B cell (primary cell): ENCODE measurements at regions not wholly inside any gene's neighbourhood (a gene's known extent, or its start where the extent isn't known, plus 50 kb on each side); places are given as distances from the start of the nearest gene placed in this dataset.

Experiments
- CTCF ChIP-seq: fragments of 200-600 bp; IDR thresholded peaks from one replicate; pipeline ENCODE4 v1.8.0; 2022; ENCODE audit warnings: antibody characterized with exemption, mild to moderate bottlenecking
- EZH2 ChIP-seq: IDR thresholded peaks from 2 replicates; pipeline ENCODE4 v1.6.1; 2012; ENCODE audit warnings: borderline replicate concordance, low read depth, mild to moderate bottlenecking, moderate library complexity, low read length; ENCODE audit not compliant: insufficient read depth, poor library complexity, severe bottlenecking

DNA sequence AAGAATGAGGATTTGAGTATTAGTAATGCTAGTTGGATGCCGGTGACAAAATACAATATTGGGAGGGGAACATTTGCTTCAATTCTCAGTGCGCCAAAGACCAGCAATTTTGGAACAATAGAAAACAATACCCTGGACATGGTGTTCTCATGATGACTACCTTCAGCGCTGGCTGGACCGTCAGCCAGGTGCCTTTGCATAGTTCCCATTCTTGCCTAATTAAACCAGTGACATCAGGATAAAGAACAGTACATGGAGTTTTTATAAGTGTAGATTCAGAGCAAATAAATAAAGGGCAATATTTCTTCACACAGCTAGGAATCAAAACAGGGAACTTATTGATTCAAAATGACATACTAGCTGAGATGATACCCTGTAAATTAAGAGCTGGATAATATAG is 404.8 kb upstream of the RORA start:
- no peak for TF ChIP-seq CTCF
- TF ChIP-seq EZH2: no peak
